ENCODE measurements at regions not wholly inside any gene's neighbourhood (a gene's known extent, or its start where the extent isn't known, plus 50 kb on each side); places are given as distances from the start of the nearest gene placed in this dataset.

- no peak for TF ChIP-seq CTCF (IDR thresholded peaks at IDR 0.05)
- no peak for DNase-seq (ENCODE audit: low spot score)
Observed at GRCh38 chr1:234926559-234927311, 201.9 kb downstream of the TOMM20 start.

GRCh38 chr1:234926264-234926558, 202.4 kb downstream of the TOMM20 start:
- no peak for ATAC-seq (ENCODE audit: low FRiP score)
- TF ChIP-seq CTCF (IDR thresholded peaks at IDR 0.05) = no peak

More at GRCh38 chr1:234926559-234927311, 201.9 kb downstream of the TOMM20 start:
- ATAC-seq (ENCODE audit: low FRiP score) = no peak

GRCh38 chr1:234925440-234926263, 203.0 kb downstream of the TOMM20 start:
- peak; percentile 84 for ATAC-seq (ENCODE audit: low FRiP score)
- TF ChIP-seq CTCF (IDR thresholded peaks at IDR 0.05) = no peak
- DNase-seq (ENCODE audit: low spot score) = no peak

More at GRCh38 chr1:234926264-234926558, 202.4 kb downstream of the TOMM20 start:
- DNase-seq (ENCODE audit: low spot score) = no peak

GRCh38 chr1:234924450-234925355, 203.9 kb downstream of the TOMM20 start:
- ATAC-seq (ENCODE audit: low FRiP score) (no peak), DNase-seq (ENCODE audit: low spot score) (no peak)
- no peak for TF ChIP-seq CTCF (IDR thresholded peaks at IDR 0.05)

GRCh38 chr1:234923626-234924025, 205.0 kb downstream of the TOMM20 start:
- TF ChIP-seq CTCF (IDR thresholded peaks at IDR 0.05) = no peak
- ATAC-seq (ENCODE audit: low FRiP score) (no peak), DNase-seq (ENCODE audit: low spot score) (no peak)

- DNase-seq (ENCODE audit: low spot score) (no peak), ATAC-seq (ENCODE audit: low FRiP score) (no peak)
- TF ChIP-seq CTCF (IDR thresholded peaks at IDR 0.05) = no peak
Observed at GRCh38 chr1:234922987-234923386, 205.7 kb downstream of the TOMM20 start.
